Activated CD4-positive, alpha-beta T cell treated with anti-CD3 and anti-CD28 coated beads, Interleukin-2, amount 50 U/mL, for 16 hours (primary cell): ENCODE measurements at regions not wholly inside any gene's neighbourhood (a gene's known extent, or its start where the extent isn't known, plus 50 kb on each side); places are given as distances from the start of the nearest gene placed in this dataset.

Source experiments
- DNase-seq: peaks from one replicate; pipeline ENCODE4 v3.0.0-alpha.2; 2020

- DNase-seq = no peak
Observed at GRCh38 chr5:152337484-152337883, 67.6 kb downstream of the NMUR2 start.

- no peak for DNase-seq
Observed at GRCh38 chr5:152335461-152335860, 69.6 kb downstream of the NMUR2 start.

GRCh38 chr5:152332716-152333460, 72.2 kb downstream of the NMUR2 start:
- DNase-seq = no peak

GRCh38 chr5:152331718-152332117, 73.4 kb downstream of the NMUR2 start:
- no peak for DNase-seq

- no peak for DNase-seq
Observed at GRCh38 chr5:152331006-152331405, 74.1 kb downstream of the NMUR2 start.

GRCh38 chr5:152329761-152330283, 75.3 kb downstream of the NMUR2 start:
- no peak for DNase-seq

GRCh38 chr5:152329207-152329606, 75.9 kb downstream of the NMUR2 start:
- DNase-seq = no peak

GRCh38 chr5:152315942-152316341, 89.1 kb downstream of the NMUR2 start:
- no peak for DNase-seq

GRCh38 chr5:152314196-152314829, 90.8 kb downstream of the NMUR2 start:
- DNase-seq = no peak

GRCh38 chr5:152309926-152310450, 95.1 kb downstream of the NMUR2 start:
- DNase-seq = no peak

GRCh38 chr5:152306386-152306785, 98.7 kb downstream of the NMUR2 start:
- no peak for DNase-seq

GRCh38 chr5:152305525-152305924, 99.6 kb downstream of the NMUR2 start:
- no peak for DNase-seq

GRCh38 chr5:152303841-152304240, 101.2 kb downstream of the NMUR2 start:
- DNase-seq = no peak

GRCh38 chr5:152297866-152298265, 107.2 kb downstream of the NMUR2 start:
- DNase-seq = no peak

GRCh38 chr5:152293189-152293588, 111.9 kb downstream of the NMUR2 start:
- no peak for DNase-seq

- no peak for DNase-seq
Observed at GRCh38 chr5:152290181-152290580, 114.9 kb downstream of the NMUR2 start.

GRCh38 chr5:152288917-152289595, 116.0 kb downstream of the NMUR2 start:
- DNase-seq = no peak

- no peak for DNase-seq
Observed at GRCh38 chr5:152288499-152288898, 116.6 kb downstream of the NMUR2 start.

- DNase-seq = no peak
Observed at GRCh38 chr5:152285764-152286163, 119.3 kb downstream of the NMUR2 start.

GRCh38 chr5:152282331-152282730, 122.7 kb downstream of the NMUR2 start:
- no peak for DNase-seq

- DNase-seq = no peak
Observed at GRCh38 chr5:152277936-152278335, 127.1 kb downstream of the NMUR2 start.

- DNase-seq = no peak
Observed at GRCh38 chr5:152274224-152274623, 130.9 kb downstream of the NMUR2 start.

GRCh38 chr5:152271420-152271819, 133.7 kb downstream of the NMUR2 start:
- DNase-seq = no peak

- DNase-seq = no peak
Observed at GRCh38 chr5:152270096-152270495, 135.0 kb downstream of the NMUR2 start.
